IMR-90 (cell line): ENCODE measurements at regions not wholly inside any gene's neighbourhood (a gene's known extent, or its start where the extent isn't known, plus 50 kb on each side); places are given as distances from the start of the nearest gene placed in this dataset.

Experiments
- ATAC-seq: fragments of 200-7000 bp; cut with Tn5 transposase; 2 replicates; pipeline ENCODE4 v1.9.1; 2020; ENCODE audit warnings: low read depth, mild to moderate bottlenecking, moderate library complexity
- BruUV-seq: library from RNA; stranded (reverse); fragments of 400-500 nt; replicated peaks from 2 replicates; lab custom pipeline; 2021; lab: Mats Ljungman, UMichigan
- CTCF ChIA-PET: fragments of 300-600 bp; formaldehyde crosslinking; extraction: SDS; loops from one replicate; lab custom pipeline; 2021; ENCODE audit warnings: antibody characterized with exemption; lab: Yijun Ruan, JAX
- POLR2A ChIA-PET: fragments of 300-600 bp; sonication (Branson Sonifier 250); formaldehyde crosslinking; loops from one replicate; lab custom pipeline; 2022; ENCODE audit warnings: antibody characterized with exemption; ENCODE audit not compliant: unreplicated experiment; lab: Charles Lee
- DNase-seq: peaks from one replicate; pipeline ENCODE4 v3.0.0; 2013
- H2AFZ ChIP-seq: replicated peaks from 2 replicates; pipeline ENCODE3; 2013; ENCODE audit warnings: low read length, mild to moderate bottlenecking; ENCODE audit not compliant: poor library complexity
- H2AK5ac ChIP-seq: 2 replicates; pipeline ENCODE4 v1.6.1; 2013; ENCODE audit warnings: low read depth, low read length, inconsistent platforms
- H2AK9ac ChIP-seq: replicated peaks from 2 replicates; pipeline ENCODE3; 2013; ENCODE audit warnings: mild to moderate bottlenecking, low read depth, low read length, moderate library complexity; ENCODE audit not compliant: poor library complexity
- H2BK120ac ChIP-seq: 2 replicates; pipeline ENCODE4 v1.6.1; 2013; ENCODE audit warnings: low read depth, low read length, inconsistent platforms
- H2BK15ac ChIP-seq: 3 replicates; pipeline ENCODE4 v1.6.1; 2013; ENCODE audit warnings: low read depth, low read length, inconsistent platforms
- H2BK20ac ChIP-seq: 2 replicates; pipeline ENCODE4 v1.6.1; 2013; ENCODE audit warnings: low read depth, mild to moderate bottlenecking, inconsistent platforms, low read length, moderate library complexity
- H2BK5ac ChIP-seq: 2 replicates; pipeline ENCODE4 v1.6.1; 2013; ENCODE audit warnings: mild to moderate bottlenecking, low read depth, low read length, inconsistent platforms; ENCODE audit not compliant: poor library complexity, severe bottlenecking
- H3K14ac ChIP-seq: replicated peaks from 2 replicates; pipeline ENCODE4 v1.6.1; 2013; ENCODE audit warnings: low read depth, low read length, inconsistent platforms
- H3K18ac ChIP-seq: 2 replicates; pipeline ENCODE4 v1.6.1; 2013; ENCODE audit warnings: low read depth, low read length, control low read depth
- H3K23ac ChIP-seq: 2 replicates; pipeline ENCODE4 v1.6.1; 2013; ENCODE audit warnings: low read depth, low read length, inconsistent platforms
- H3K27ac ChIP-seq: 2 replicates; pipeline ENCODE4 v1.5.1; 2013; ENCODE audit warnings: mild to moderate bottlenecking, control low read depth, low read length; ENCODE audit not compliant: insufficient read depth
- H3K27me3 ChIP-seq: 2 replicates; pipeline ENCODE4 v1.6.1; 2013; ENCODE audit warnings: low read length; ENCODE audit not compliant: control insufficient read depth, insufficient read depth
- H3K36me3 ChIP-seq: 2 replicates; pipeline ENCODE4 v1.6.1; 2013; ENCODE audit warnings: low read length, mixed read lengths; ENCODE audit not compliant: control insufficient read depth, insufficient read depth
- H3K4ac ChIP-seq: 2 replicates; pipeline ENCODE4 v1.6.1; 2013; ENCODE audit warnings: low read depth, low read length, inconsistent platforms
- H3K4me1 ChIP-seq: 2 replicates; pipeline ENCODE4 v1.6.1; 2013; ENCODE audit warnings: low read length, mixed read lengths; ENCODE audit not compliant: control insufficient read depth, insufficient read depth
- H3K4me2 ChIP-seq: 2 replicates; pipeline ENCODE4 v1.6.1; 2013; ENCODE audit warnings: low read depth, mild to moderate bottlenecking, control low read depth, low read length, moderate library complexity
- H3K4me3 ChIP-seq: 2 replicates; pipeline ENCODE4 v1.5.1; 2013; ENCODE audit warnings: low read depth, mild to moderate bottlenecking, control low read depth, low read length, moderate library complexity; ENCODE audit not compliant: insufficient read depth
- H3K56ac ChIP-seq: 2 replicates; pipeline ENCODE4 v1.6.1; 2013; ENCODE audit warnings: low read length, inconsistent platforms; ENCODE audit not compliant: insufficient read depth; ENCODE audit errors: extremely low read depth
- H3K79me1 ChIP-seq, 2 experiments: 2 replicates each; pipeline ENCODE4 v1.6.1; 2013; ENCODE audit warnings: low read length in 2 of 2, inconsistent platforms in 1 of 2, low read depth in 1 of 2
- H3K9ac ChIP-seq: 2 replicates; pipeline ENCODE4 v1.6.1; 2013; ENCODE audit warnings: low read depth, low read length, control low read depth
- H3K9me1 ChIP-seq: 2 replicates; pipeline ENCODE4 v1.6.1; 2013; ENCODE audit warnings: low read length, inconsistent platforms; ENCODE audit not compliant: insufficient read depth
- H3K9me3 ChIP-seq: 2 replicates; pipeline ENCODE4 v1.6.1; 2013; ENCODE audit warnings: low read length; ENCODE audit not compliant: control insufficient read depth, insufficient read depth
- H4K20me1 ChIP-seq: 2 replicates; pipeline ENCODE4 v1.6.1; 2013; ENCODE audit warnings: low read length, inconsistent platforms; ENCODE audit not compliant: insufficient read depth
- H4K5ac ChIP-seq: 2 replicates; pipeline ENCODE4 v1.6.1; 2013; ENCODE audit warnings: mild to moderate bottlenecking, low read depth, low read length, control low read depth
- H4K8ac ChIP-seq, 2 experiments: 2 replicates each; pipeline ENCODE4 v1.6.1; 2013; ENCODE audit warnings: low read depth in 2 of 2, low read length in 2 of 2, control low read depth in 1 of 2, inconsistent platforms in 1 of 2
- H4K91ac ChIP-seq: 2 replicates; pipeline ENCODE4 v1.6.1; 2013; ENCODE audit warnings: low read depth, low read length, inconsistent platforms; ENCODE audit not compliant: insufficient read depth
- FOS ChIP-seq: fragments of 150-350 bp; IDR thresholded peaks from 2 replicates; pipeline ENCODE4 v1.6.1; 2016; ENCODE audit warnings: low read depth, low read length
- MAZ ChIP-seq: IDR thresholded peaks from 2 replicates; pipeline ENCODE4 v1.6.1; 2012; ENCODE audit warnings: low read depth, mild to moderate bottlenecking, low read length, improper control_type of control experiment, moderate library complexity, borderline replicate concordance
- POLR2A ChIP-seq: IDR thresholded peaks from 2 replicates; pipeline ENCODE4 v1.6.1; 2012; ENCODE audit warnings: mild to moderate bottlenecking, low read depth, low read length
- RAD21 ChIP-seq: IDR thresholded peaks from 2 replicates; pipeline ENCODE4 v1.6.1; 2012; ENCODE audit warnings: low read length, improper control_type of control experiment
- SMC3 ChIP-seq: fragments of 150-350 bp; IDR thresholded peaks from 2 replicates; pipeline ENCODE4 v1.6.1; 2016; ENCODE audit warnings: low read depth, mild to moderate bottlenecking, antibody characterized with exemption, low read length, moderate library complexity
- dilution Hi-C: fragments of 300-500 bp; cut with HindIII; formaldehyde crosslinking; loops from one replicate; pipeline ENCODE4 v1.14.3; 2018; ENCODE audit warnings: low sequenced_read_pairs; ENCODE audit not compliant: unreplicated experiment
- in situ Hi-C: fragments of 300-500 bp; cut with MboI; formaldehyde crosslinking; loops from 3 replicates; pipeline ENCODE4 v1.14.3; 2019; ENCODE audit warnings: low sequenced_read_pairs, inconsistent platforms, mixed read lengths
- intact Hi-C: fragments of 100-400 bp; cut with micrococcal nuclease; formaldehyde crosslinking; loops from 2 replicates; pipeline ENCODE4 v1.10.0; 2022
- TF ChIP-seq, protein P1 (sequence below): fragments of 150-350 bp; IDR thresholded peaks from 2 replicates; pipeline ENCODE4 v1.6.1; 2016; ENCODE audit warnings: low read depth, mild to moderate bottlenecking, low read length, moderate library complexity, borderline replicate concordance

GRCh38 chr2:163122257-163122656 is 283.7 kb upstream of the KCNH7 start:
- H2BK20ac ChIP-seq = no peak overlapping the region
- H3K4me1 ChIP-seq = no peaks in the 10 kb centered on the region
- H3K18ac ChIP-seq = no peak overlapping the region
- H2AK5ac ChIP-seq = no peak overlapping the region
- H3K14ac ChIP-seq = no peak overlapping the region
- no peak overlapping the region for H2BK15ac ChIP-seq
- no peak overlapping the region for H2BK5ac ChIP-seq
- dilution Hi-C loops = no loop called here
- ATAC-seq (no peak), DNase-seq (no peak)
- H3K9ac ChIP-seq = no peak overlapping the region
- no peak overlapping the region for H3K27ac ChIP-seq
- no peak overlapping the region for H3K4ac ChIP-seq
- intact Hi-C loops = no loop called here
- TF ChIP-seq FOS (no peak), MAZ (no peak), RAD21 (no peak), POLR2A (no peak), SMC3 (no peak)
- TF ChIP-seq, protein P1, sequence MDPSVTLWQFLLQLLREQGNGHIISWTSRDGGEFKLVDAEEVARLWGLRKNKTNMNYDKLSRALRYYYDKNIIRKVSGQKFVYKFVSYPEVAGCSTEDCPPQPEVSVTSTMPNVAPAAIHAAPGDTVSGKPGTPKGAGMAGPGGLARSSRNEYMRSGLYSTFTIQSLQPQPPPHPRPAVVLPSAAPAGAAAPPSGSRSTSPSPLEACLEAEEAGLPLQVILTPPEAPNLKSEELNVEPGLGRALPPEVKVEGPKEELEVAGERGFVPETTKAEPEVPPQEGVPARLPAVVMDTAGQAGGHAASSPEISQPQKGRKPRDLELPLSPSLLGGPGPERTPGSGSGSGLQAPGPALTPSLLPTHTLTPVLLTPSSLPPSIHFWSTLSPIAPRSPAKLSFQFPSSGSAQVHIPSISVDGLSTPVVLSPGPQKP = no peak
- no peak overlapping the region for H2AFZ ChIP-seq
- ChIA-PET POLR2A (no interaction called here), CTCF (no interaction called here)
- no peak overlapping the region for H4K91ac ChIP-seq
- H4K5ac ChIP-seq = no peak overlapping the region
- no peak overlapping the region for H3K56ac ChIP-seq
- no peaks in the 10 kb centered on the region for H4K20me1 ChIP-seq
- H2AK9ac ChIP-seq = no peak overlapping the region
- no peaks in the 10 kb centered on the region for H3K9me1 ChIP-seq
- H4K8ac ChIP-seq = no peak overlapping the region
- no peak overlapping the region for H3K4me2 ChIP-seq
- no TSS peak for BruUV-seq
- H3K23ac ChIP-seq = no peak overlapping the region
- no peak overlapping the region for H2BK120ac ChIP-seq
- H3K4me3 ChIP-seq = no peak overlapping the region
- H3K27me3 ChIP-seq = no peaks in the 10 kb centered on the region
- no peaks in the 10 kb centered on the region for H3K79me1 ChIP-seq
- in situ Hi-C loops = no loop called here
- H3K9me3 ChIP-seq = no peaks in the 10 kb centered on the region
- H3K36me3 ChIP-seq = no peaks in the 10 kb centered on the region
